ENCODE measurements at regions not wholly inside any gene's neighbourhood (a gene's known extent, or its start where the extent isn't known, plus 50 kb on each side); places are given as distances from the start of the nearest gene placed in this dataset.

DNA sequence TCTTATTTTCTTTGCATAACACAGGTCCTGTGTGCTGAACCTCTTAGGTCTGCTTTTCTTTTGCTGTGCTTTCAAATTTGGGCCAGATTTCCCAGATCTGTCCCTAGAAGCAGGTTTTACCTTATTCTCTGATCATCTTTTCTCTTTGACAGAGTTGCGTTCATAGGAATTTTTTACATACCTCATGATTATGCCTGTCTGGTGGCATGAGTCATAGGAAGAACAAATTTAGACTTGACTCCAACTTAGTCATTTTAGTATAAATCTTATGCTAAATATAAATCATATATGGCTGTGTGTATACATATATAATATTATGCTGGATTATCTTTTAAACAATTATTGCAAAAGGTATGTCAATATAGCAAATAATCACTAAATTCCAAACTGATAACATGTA is 1038.9 kb downstream of the GRM8 start:
- no peak for DNase-seq
- H3K27me3 Mint-ChIP-seq (ENCODE audit: low read depth in 3 of 3): no peaks in the 10 kb centered on the region
- no peak overlapping the region for H3K4me3 Mint-ChIP-seq
- peaks cover 0 to 3% of the 10 kb centered on the region in 2 donors for H3K9me3 ChIP-seq (replicated peaks in 1 of 2; ENCODE audit: control insufficient read depth in 1 of 2, insufficient read depth in 1 of 2, low read length in 2 of 2)
- no peaks in the 10 kb centered on the region for H3K79me2 ChIP-seq (ENCODE audit: insufficient read depth, low read length)
- TF ChIP-seq, protein P1, sequence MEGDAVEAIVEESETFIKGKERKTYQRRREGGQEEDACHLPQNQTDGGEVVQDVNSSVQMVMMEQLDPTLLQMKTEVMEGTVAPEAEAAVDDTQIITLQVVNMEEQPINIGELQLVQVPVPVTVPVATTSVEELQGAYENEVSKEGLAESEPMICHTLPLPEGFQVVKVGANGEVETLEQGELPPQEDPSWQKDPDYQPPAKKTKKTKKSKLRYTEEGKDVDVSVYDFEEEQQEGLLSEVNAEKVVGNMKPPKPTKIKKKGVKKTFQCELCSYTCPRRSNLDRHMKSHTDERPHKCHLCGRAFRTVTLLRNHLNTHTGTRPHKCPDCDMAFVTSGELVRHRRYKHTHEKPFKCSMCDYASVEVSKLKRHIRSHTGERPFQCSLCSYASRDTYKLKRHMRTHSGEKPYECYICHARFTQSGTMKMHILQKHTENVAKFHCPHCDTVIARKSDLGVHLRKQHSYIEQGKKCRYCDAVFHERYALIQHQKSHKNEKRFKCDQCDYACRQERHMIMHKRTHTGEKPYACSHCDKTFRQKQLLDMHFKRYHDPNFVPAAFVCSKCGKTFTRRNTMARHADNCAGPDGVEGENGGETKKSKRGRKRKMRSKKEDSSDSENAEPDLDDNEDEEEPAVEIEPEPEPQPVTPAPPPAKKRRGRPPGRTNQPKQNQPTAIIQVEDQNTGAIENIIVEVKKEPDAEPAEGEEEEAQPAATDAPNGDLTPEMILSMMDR (IDR thresholded peaks at IDR 0.05): no peak
- H3K36me3 ChIP-seq (replicated peaks in 1 of 2; ENCODE audit: control insufficient read depth in 1 of 2, insufficient read depth in 2 of 2, low read length in 2 of 2): no peaks in the 10 kb centered on the region
- no peak overlapping the region for H3K27ac Mint-ChIP-seq
- H3K4me2 ChIP-seq (replicated peaks; ENCODE audit: extremely low read depth, low read length, poor library complexity, severe bottlenecking): no peak overlapping the region
- no peak overlapping the region for H2AFZ ChIP-seq (ENCODE audit: insufficient read depth, low read depth, low read length, poor library complexity, severe bottlenecking)
- no peaks in the 10 kb centered on the region for H3K4me1 ChIP-seq (ENCODE audit: control insufficient read depth in 1 of 2, insufficient read depth in 2 of 2, low read length in 2 of 2)
- no peaks in the 10 kb centered on the region for H3K27me3 ChIP-seq (ENCODE audit: control insufficient read depth in 2 of 2, insufficient read depth in 2 of 2, low read length in 2 of 2)
- H3K4me1 Mint-ChIP-seq: no peaks in the 10 kb centered on the region
- intact Hi-C loops (cut with micrococcal nuclease): no loop called here
- H3K36me3 Mint-ChIP-seq: no peaks in the 10 kb centered on the region
- no peak overlapping the region for H3K9ac ChIP-seq (ENCODE audit: insufficient read depth, low read length, poor library complexity, severe bottlenecking)
- no peak overlapping the region for H3K27ac ChIP-seq (ENCODE audit: low read depth in 1 of 2, low read length in 2 of 2)
- H3K4me3 ChIP-seq (replicated peaks in 1 of 3; ENCODE audit: low read depth in 2 of 3, low read length in 3 of 3): no peak overlapping the region
- H3K9me3 Mint-ChIP-seq: peaks cover 0 to 5% (median 2%) of the 10 kb centered on the region in 7 donors
- no peaks in the 10 kb centered on the region for H4K20me1 ChIP-seq (ENCODE audit: insufficient read depth, low read length)
- WGBS (ENCODE audit: insufficient coverage): no CpG with 5 or more reads among the region's 1 CpG

DNA sequence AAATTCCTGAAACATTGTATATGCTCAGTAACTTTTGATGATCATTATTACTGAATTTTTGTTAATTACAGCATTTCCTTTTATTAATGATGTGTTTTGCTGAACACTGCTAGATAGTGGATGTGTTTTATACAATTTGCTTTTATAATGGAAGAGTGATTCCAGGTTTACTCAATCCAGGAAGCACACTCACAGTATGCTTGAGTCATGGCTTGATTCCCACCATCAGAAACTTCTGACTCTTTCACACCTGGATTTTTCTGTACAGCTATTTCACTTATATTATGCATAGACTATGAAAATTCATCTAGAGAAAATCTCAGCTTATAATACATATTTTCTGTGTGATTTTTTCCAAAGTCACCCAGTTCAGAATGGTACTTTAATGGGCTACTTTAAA is 1040.9 kb downstream of the GRM8 start:
- Mint-ChIP-seq H3K4me3 (no peak overlapping the region), H3K27me3 (ENCODE audit: low read depth in 3 of 3) (no peaks in the 10 kb centered on the region), H3K9me3 (peaks cover 0 to 3% (median 0%) of the 10 kb centered on the region in 7 donors), H3K4me1 (no peaks in the 10 kb centered on the region), H3K36me3 (no peaks in the 10 kb centered on the region), H3K27ac (no peak overlapping the region)
- H2AFZ ChIP-seq (ENCODE audit: insufficient read depth, low read depth, low read length, poor library complexity, severe bottlenecking): no peak overlapping the region
- H3K9ac ChIP-seq (ENCODE audit: insufficient read depth, low read length, poor library complexity, severe bottlenecking): no peak overlapping the region
- no peaks in the 10 kb centered on the region for H3K27me3 ChIP-seq (ENCODE audit: control insufficient read depth in 2 of 2, insufficient read depth in 2 of 2, low read length in 2 of 2)
- no peaks in the 10 kb centered on the region for H3K4me1 ChIP-seq (ENCODE audit: control insufficient read depth in 1 of 2, insufficient read depth in 2 of 2, low read length in 2 of 2)
- no peak for DNase-seq
- intact Hi-C loops (cut with micrococcal nuclease): no loop called here
- H3K4me2 ChIP-seq (replicated peaks; ENCODE audit: extremely low read depth, low read length, poor library complexity, severe bottlenecking): no peak overlapping the region
- H3K9me3 ChIP-seq (replicated peaks in 1 of 2; ENCODE audit: control insufficient read depth in 1 of 2, insufficient read depth in 1 of 2, low read length in 2 of 2): no peaks in the 10 kb centered on the region
- H3K4me3 ChIP-seq (replicated peaks in 1 of 3; ENCODE audit: low read depth in 2 of 3, low read length in 3 of 3): no peak overlapping the region
- no peaks in the 10 kb centered on the region for H3K79me2 ChIP-seq (ENCODE audit: insufficient read depth, low read length)
- TF ChIP-seq, protein P1 (IDR thresholded peaks at IDR 0.05): no peak
- H3K36me3 ChIP-seq (replicated peaks in 1 of 2; ENCODE audit: control insufficient read depth in 1 of 2, insufficient read depth in 2 of 2, low read length in 2 of 2): no peaks in the 10 kb centered on the region
- no peaks in the 10 kb centered on the region for H4K20me1 ChIP-seq (ENCODE audit: insufficient read depth, low read length)
- H3K27ac ChIP-seq (ENCODE audit: low read depth in 1 of 2, low read length in 2 of 2): no peak overlapping the region

All from CD14-positive monocyte (primary cell).